Heart right ventricle (tissue), 16 donors: ENCODE measurements at regions not wholly inside any gene's neighbourhood (a gene's known extent, or its start where the extent isn't known, plus 50 kb on each side); places are given as distances from the start of the nearest gene placed in this dataset.

Experiments used
- ATAC-seq, 8 donors: fragments of 200-7000 bp; cut with Tn5 transposase; one replicate each; pipeline ENCODE4 v1.9.1; 2020; ENCODE audit warnings: mild to moderate bottlenecking in 8 of 8, moderate library complexity in 8 of 8, moderate number of reproducible peaks in 1 of 8
- DNase-seq, 2 donors: peaks; one replicate each; pipeline ENCODE4 v3.0.0-alpha.2; 2020
- H3K27ac ChIP-seq, 10 donors: fragments of 200-600 bp; sonication (generic) in 2 of 10; one replicate each; pipeline versions ENCODE4 v1.5.0 to v1.8.0; 2020 to 2022; ENCODE audit warnings: mild to moderate bottlenecking in 3 of 10
- H3K27me3 ChIP-seq, 7 donors: fragments of 200-600 bp; one replicate each; pipeline ENCODE4 v1.8.0; 2021 to 2022; ENCODE audit warnings: mild to moderate bottlenecking in 2 of 7
- H3K36me3 ChIP-seq, 9 donors: fragments of 200-600 bp; sonication (generic) in 1 of 9; one replicate each; pipeline versions ENCODE4 v1.5.0 to v1.8.0; 2020 to 2022; ENCODE audit warnings: mild to moderate bottlenecking in 2 of 9
- H3K4me1 ChIP-seq, 9 donors: fragments of 200-600 bp; sonication (generic) in 1 of 9; one replicate each; pipeline versions ENCODE4 v1.5.0 to v1.8.0; 2020 to 2022; ENCODE audit warnings: mild to moderate bottlenecking in 4 of 9
- H3K4me3 ChIP-seq, 10 donors: fragments of 200-600 bp; sonication (generic) in 2 of 10; one replicate each; pipeline versions ENCODE4 v1.5.0 to v1.8.0; 2020 to 2022; ENCODE audit warnings: mild to moderate bottlenecking in 7 of 10, moderate library complexity in 2 of 10
- H3K9me3 ChIP-seq, 11 donors: fragments of 200-600 bp in 10 of 11; sonication (generic) in 2 of 11; one replicate each; pipeline versions ENCODE4 v1.5.0 to v1.8.0; 2013 to 2022; ENCODE audit warnings: mild to moderate bottlenecking in 2 of 11, control low read depth in 1 of 11, moderate library complexity in 1 of 11
- CTCF ChIP-seq, 9 donors: fragments of 200-600 bp; sonication (generic) in 2 of 9; IDR thresholded peaks; one replicate each; pipeline versions ENCODE4 v1.5.0 to v1.8.0; 2021 to 2022; ENCODE audit warnings: antibody characterized with exemption in 9 of 9, mild to moderate bottlenecking in 5 of 9, moderate library complexity in 1 of 9
- WGBS, 2 donors: extraction: QIAGEN DNeasy Blood & Tissue Kit; methylation state at CpG; one replicate each; pipeline ENCODE4 v1.1.7; 2013; ENCODE audit warnings: inconsistent platforms in 1 of 2; 5-methylcytosine and 5-hydroxymethylcytosine counted together
- intact Hi-C, 10 donors: fragments of 100-400 bp; cut with DNase I; formaldehyde crosslinking; loops; one replicate each; pipeline versions ENCODE4 v1.11.1 to v1.14.2; 2022
- donor health status: Arrhythmogenic right ventricular cardiomyopathy.
- donor health status: ischemic (EF 13 %, LVEDD 7.1; RV severe dilation, severe dysfunction).
- donor health status: healthy with polysubstance abuse.
- donor health status: DM: no; HTN: yes; CAD: no.
- donor health status: DM: no; HTN: no; CAD: no.
- donor health status: ischemic (EF 25% LVEDD 6.9; RV normal size, moderate dysfunction).
- donor health status: ischemic (EF 25% LVEDD 5.7; RV mildly dilated, moderate dysfunction).
- donor health status: healthy.
- donor health status: DM: yes; HTN: yes; CAD: no.
- donor health status: Ischemic cardiomyopathy.
- donor health status: ischemic (EF 35%, LVEDD 5.7; RV mildly dilated, moderate dysfunction).
- donor health status: nonischemic (EF 11% LVEDD 7.7; RV severe dilation, severe dysfunction).
- donor health status: DM: yes; HTN: yes; CAD: no.
- donor health status: PGD.
- donor health status: ischemic (EF 29% LVEDD 5.4; RV normal size, mild dysfunction).
- donor health status: nonischemic (EF 23%, LVEDD 6.1; RV moderate dilation, normal function).

- ATAC-seq (no peak), DNase-seq (no peak)
- intact Hi-C loops = no loop called here
- no peak overlapping the region for H3K27ac ChIP-seq
- WGBS, 2 donors = 42 to 49% methylated on average over 3 of the region's 3 CpGs
- peaks cover 0 to 4% (median 0%) of the 10 kb centered on the region in 7 donors for H3K27me3 ChIP-seq
- H3K4me1 ChIP-seq = peaks cover 0 to 12% (median 0%) of the 10 kb centered on the region in 9 donors
- H3K4me3 ChIP-seq = no peak overlapping the region
- H3K9me3 ChIP-seq = peaks cover 0 to 18% (median 9%) of the 10 kb centered on the region in 11 donors
- TF ChIP-seq CTCF (IDR thresholded peaks at IDR 0.05) = no peak
- H3K36me3 ChIP-seq = no peaks in the 10 kb centered on the region
Measured at GRCh38 chr6:946546-946945, 253.6 kb upstream of the EXOC2 start.

- DNase-seq = no peak
- intact Hi-C loops = no loop called here
- WGBS, 2 donors = 84% methylated on average over 12 of the region's 12 CpGs
- TF ChIP-seq CTCF (IDR thresholded peaks at IDR 0.05) = no peak
- H3K36me3 ChIP-seq = no peaks in the 10 kb centered on the region
- ATAC-seq = no peak
- H3K4me3 ChIP-seq = no peak overlapping the region
- peaks cover 0 to 49% (median under 1%) of the 10 kb centered on the region in 7 donors for H3K27me3 ChIP-seq
- no peak overlapping the region for H3K27ac ChIP-seq
- peaks cover 0 to 18% (median 5%) of the 10 kb centered on the region in 11 donors for H3K9me3 ChIP-seq
- H3K4me1 ChIP-seq = no peaks in the 10 kb centered on the region
Measured at GRCh38 chr6:939526-940252, 246.8 kb upstream of the EXOC2 start.

- no peak for ATAC-seq
- intact Hi-C loops = no loop called here
- no peak for TF ChIP-seq CTCF (IDR thresholded peaks at IDR 0.05)
Measured at GRCh38 chr6:938916-939315, 246.0 kb upstream of the EXOC2 start.

GRCh38 chr6:938271-938905, 245.4 kb upstream of the EXOC2 start:
- WGBS, 2 donors = 75 to 80% methylated on average over 16 of the region's 16 CpGs
- no peak for TF ChIP-seq CTCF (IDR thresholded peaks at IDR 0.05)
- no peaks in the 10 kb centered on the region for H3K36me3 ChIP-seq
- H3K4me1 ChIP-seq = no peaks in the 10 kb centered on the region
- no peak overlapping the region for H3K4me3 ChIP-seq
- H3K9me3 ChIP-seq = peaks cover 0 to 6% (median 0%) of the 10 kb centered on the region in 11 donors
- intact Hi-C loops = no loop called here
- ATAC-seq (no peak), DNase-seq (no peak)
- peaks cover 0 to 55% (median 4%) of the 10 kb centered on the region in 7 donors for H3K27me3 ChIP-seq
- H3K27ac ChIP-seq = no peak overlapping the region

More at GRCh38 chr6:938916-939315, 246.0 kb upstream of the EXOC2 start:
- no peak for DNase-seq
- no peaks in the 10 kb centered on the region for H3K36me3 ChIP-seq
- H3K27me3 ChIP-seq = peaks cover 0 to 55% (median 4%) of the 10 kb centered on the region in 7 donors
- H3K4me3 ChIP-seq = no peak overlapping the region
- H3K9me3 ChIP-seq = peaks cover 0 to 11% (median 0%) of the 10 kb centered on the region in 11 donors
- 73% methylated on average over 7 of the region's 7 CpGs for WGBS, 2 donors
- no peaks in the 10 kb centered on the region for H3K4me1 ChIP-seq
- no peak overlapping the region for H3K27ac ChIP-seq
